ENCODE measurements at regions not wholly inside any gene's neighbourhood (a gene's known extent, or its start where the extent isn't known, plus 50 kb on each side); places are given as distances from the start of the nearest gene placed in this dataset.

- no peaks in the 10 kb centered on the region for H3K36me3 ChIP-seq (ENCODE audit: control insufficient read depth in 5 of 5, insufficient read depth in 5 of 5, low read length in 5 of 5)
- no peaks in the 10 kb centered on the region for H3K9me3 ChIP-seq (ENCODE audit: control insufficient read depth in 5 of 5, low read length in 5 of 5)
- H3K27ac ChIP-seq (ENCODE audit: low read depth, low read length): no peak overlapping the region
- H3K4me3 ChIP-seq (ENCODE audit: low read depth in 1 of 5, low read length in 5 of 5): no peak overlapping the region
- H3K9ac ChIP-seq (ENCODE audit: low read length in 5 of 5): no peak overlapping the region
- H3K4me1 ChIP-seq (ENCODE audit: control insufficient read depth in 5 of 5, insufficient read depth in 5 of 5, low read length in 5 of 5): peaks cover 0 to 9% (median 0%) of the 10 kb centered on the region in 5 donors
- H3K27me3 ChIP-seq (ENCODE audit: control insufficient read depth in 5 of 5, insufficient read depth in 4 of 5, low read length in 5 of 5): peaks cover 17 to 36% (median 31%) of the 10 kb centered on the region in 5 donors
Measured at GRCh38 chr22:49371325-49372110, 456.2 kb downstream of the BRD1 start.

GRCh38 chr22:49370627-49371301, 456.9 kb downstream of the BRD1 start:
- Histone ChIP-seq H3K27ac (ENCODE audit: low read depth, low read length) (no peak overlapping the region), H3K9me3 (ENCODE audit: control insufficient read depth in 5 of 5, low read length in 5 of 5) (no peaks in the 10 kb centered on the region), H3K4me3 (ENCODE audit: low read depth in 1 of 5, low read length in 5 of 5) (no peak overlapping the region), H3K36me3 (ENCODE audit: control insufficient read depth in 5 of 5, insufficient read depth in 5 of 5, low read length in 5 of 5) (no peaks in the 10 kb centered on the region), H3K9ac (ENCODE audit: low read length in 5 of 5) (no peak overlapping the region), H3K27me3 (ENCODE audit: control insufficient read depth in 5 of 5, insufficient read depth in 4 of 5, low read length in 5 of 5) (peaks cover 17 to 41% (median 31%) of the 10 kb centered on the region in 5 donors), H3K4me1 (ENCODE audit: control insufficient read depth in 5 of 5, insufficient read depth in 5 of 5, low read length in 5 of 5) (peaks cover 0 to 9% (median 0%) of the 10 kb centered on the region in 5 donors)

- Histone ChIP-seq H3K27me3 (ENCODE audit: control insufficient read depth in 5 of 5, insufficient read depth in 4 of 5, low read length in 5 of 5) (peaks cover 17 to 46% (median 35%) of the 10 kb centered on the region in 5 donors), H3K4me1 (ENCODE audit: control insufficient read depth in 5 of 5, insufficient read depth in 5 of 5, low read length in 5 of 5) (peaks cover 0 to 9% (median 0%) of the 10 kb centered on the region in 5 donors)
Measured at GRCh38 chr22:49369726-49370626, 457.7 kb downstream of the BRD1 start.

GRCh38 chr22:49368976-49369725, 458.5 kb downstream of the BRD1 start:
- Histone ChIP-seq H3K4me1 (ENCODE audit: control insufficient read depth in 5 of 5, insufficient read depth in 5 of 5, low read length in 5 of 5) (peaks cover 0 to 9% (median 0%) of the 10 kb centered on the region in 5 donors), H3K36me3 (ENCODE audit: control insufficient read depth in 5 of 5, insufficient read depth in 5 of 5, low read length in 5 of 5) (no peaks in the 10 kb centered on the region), H3K9me3 (ENCODE audit: control insufficient read depth in 5 of 5, low read length in 5 of 5) (no peaks in the 10 kb centered on the region), H3K27me3 (ENCODE audit: control insufficient read depth in 5 of 5, insufficient read depth in 4 of 5, low read length in 5 of 5) (peaks cover 17 to 48% (median 35%) of the 10 kb centered on the region in 5 donors), H3K4me3 (ENCODE audit: low read depth in 1 of 5, low read length in 5 of 5) (peak overlapping the region in 1 of 5 donors; percentile 46), H3K27ac (ENCODE audit: low read depth, low read length) (no peak overlapping the region), H3K9ac (ENCODE audit: low read length in 5 of 5) (no peak overlapping the region)

More at GRCh38 chr22:49369726-49370626, 457.7 kb downstream of the BRD1 start:
- Histone ChIP-seq H3K9ac (ENCODE audit: low read length in 5 of 5) (no peak overlapping the region), H3K4me3 (ENCODE audit: low read depth in 1 of 5, low read length in 5 of 5) (no peak overlapping the region), H3K9me3 (ENCODE audit: control insufficient read depth in 5 of 5, low read length in 5 of 5) (no peaks in the 10 kb centered on the region), H3K27ac (ENCODE audit: low read depth, low read length) (no peak overlapping the region), H3K36me3 (ENCODE audit: control insufficient read depth in 5 of 5, insufficient read depth in 5 of 5, low read length in 5 of 5) (no peaks in the 10 kb centered on the region)

GRCh38 chr22:49368221-49368975, 459.3 kb downstream of the BRD1 start:
- Histone ChIP-seq H3K9ac (ENCODE audit: low read length in 5 of 5) (no peak overlapping the region), H3K27me3 (ENCODE audit: control insufficient read depth in 5 of 5, insufficient read depth in 4 of 5, low read length in 5 of 5) (peaks cover 17 to 47% (median 39%) of the 10 kb centered on the region in 5 donors), H3K36me3 (ENCODE audit: control insufficient read depth in 5 of 5, insufficient read depth in 5 of 5, low read length in 5 of 5) (no peaks in the 10 kb centered on the region), H3K9me3 (ENCODE audit: control insufficient read depth in 5 of 5, low read length in 5 of 5) (no peaks in the 10 kb centered on the region), H3K4me3 (ENCODE audit: low read depth in 1 of 5, low read length in 5 of 5) (peak overlapping the region in 1 of 5 donors; percentile 46), H3K4me1 (ENCODE audit: control insufficient read depth in 5 of 5, insufficient read depth in 5 of 5, low read length in 5 of 5) (peaks cover 0 to 9% (median 0%) of the 10 kb centered on the region in 5 donors), H3K27ac (ENCODE audit: low read depth, low read length) (no peak overlapping the region)

GRCh38 chr22:49367041-49367697, 460.5 kb downstream of the BRD1 start:
- peaks cover 0 to 9% (median 0%) of the 10 kb centered on the region in 5 donors for H3K4me1 ChIP-seq (ENCODE audit: control insufficient read depth in 5 of 5, insufficient read depth in 5 of 5, low read length in 5 of 5)
- H3K9me3 ChIP-seq (ENCODE audit: control insufficient read depth in 5 of 5, low read length in 5 of 5): no peaks in the 10 kb centered on the region
- H3K27ac ChIP-seq (ENCODE audit: low read depth, low read length): no peak overlapping the region
- H3K27me3 ChIP-seq (ENCODE audit: control insufficient read depth in 5 of 5, insufficient read depth in 4 of 5, low read length in 5 of 5): peaks cover 12 to 42% (median 32%) of the 10 kb centered on the region in 5 donors
- H3K36me3 ChIP-seq (ENCODE audit: control insufficient read depth in 5 of 5, insufficient read depth in 5 of 5, low read length in 5 of 5): no peaks in the 10 kb centered on the region
- no peak overlapping the region for H3K9ac ChIP-seq (ENCODE audit: low read length in 5 of 5)
- H3K4me3 ChIP-seq (ENCODE audit: low read depth in 1 of 5, low read length in 5 of 5): no peak overlapping the region

GRCh38 chr22:49366437-49366836, 461.2 kb downstream of the BRD1 start:
- H3K27ac ChIP-seq (ENCODE audit: low read depth, low read length): no peak overlapping the region
- no peak overlapping the region for H3K9ac ChIP-seq (ENCODE audit: low read length in 5 of 5)
- H3K27me3 ChIP-seq (ENCODE audit: control insufficient read depth in 5 of 5, insufficient read depth in 4 of 5, low read length in 5 of 5): peaks cover 12 to 42% (median 31%) of the 10 kb centered on the region in 5 donors
- H3K9me3 ChIP-seq (ENCODE audit: control insufficient read depth in 5 of 5, low read length in 5 of 5): no peaks in the 10 kb centered on the region
- H3K36me3 ChIP-seq (ENCODE audit: control insufficient read depth in 5 of 5, insufficient read depth in 5 of 5, low read length in 5 of 5): no peaks in the 10 kb centered on the region
- H3K4me1 ChIP-seq (ENCODE audit: control insufficient read depth in 5 of 5, insufficient read depth in 5 of 5, low read length in 5 of 5): peaks cover 0 to 9% (median 0%) of the 10 kb centered on the region in 5 donors
- H3K4me3 ChIP-seq (ENCODE audit: low read depth in 1 of 5, low read length in 5 of 5): no peak overlapping the region

GRCh38 chr22:49365910-49366309, 461.8 kb downstream of the BRD1 start:
- H3K9me3 ChIP-seq (ENCODE audit: control insufficient read depth in 5 of 5, low read length in 5 of 5): no peaks in the 10 kb centered on the region
- no peak overlapping the region for H3K27ac ChIP-seq (ENCODE audit: low read depth, low read length)
- H3K27me3 ChIP-seq (ENCODE audit: control insufficient read depth in 5 of 5, insufficient read depth in 4 of 5, low read length in 5 of 5): peaks cover 12 to 37% (median 31%) of the 10 kb centered on the region in 5 donors
- H3K4me3 ChIP-seq (ENCODE audit: low read depth in 1 of 5, low read length in 5 of 5): no peak overlapping the region
- peaks cover 0 to 9% (median 0%) of the 10 kb centered on the region in 5 donors for H3K4me1 ChIP-seq (ENCODE audit: control insufficient read depth in 5 of 5, insufficient read depth in 5 of 5, low read length in 5 of 5)
- no peaks in the 10 kb centered on the region for H3K36me3 ChIP-seq (ENCODE audit: control insufficient read depth in 5 of 5, insufficient read depth in 5 of 5, low read length in 5 of 5)
- H3K9ac ChIP-seq (ENCODE audit: low read length in 5 of 5): no peak overlapping the region
